ENCODE measurements at regions not wholly inside any gene's neighbourhood (a gene's known extent, or its start where the extent isn't known, plus 50 kb on each side); places are given as distances from the start of the nearest gene placed in this dataset.

DNA sequence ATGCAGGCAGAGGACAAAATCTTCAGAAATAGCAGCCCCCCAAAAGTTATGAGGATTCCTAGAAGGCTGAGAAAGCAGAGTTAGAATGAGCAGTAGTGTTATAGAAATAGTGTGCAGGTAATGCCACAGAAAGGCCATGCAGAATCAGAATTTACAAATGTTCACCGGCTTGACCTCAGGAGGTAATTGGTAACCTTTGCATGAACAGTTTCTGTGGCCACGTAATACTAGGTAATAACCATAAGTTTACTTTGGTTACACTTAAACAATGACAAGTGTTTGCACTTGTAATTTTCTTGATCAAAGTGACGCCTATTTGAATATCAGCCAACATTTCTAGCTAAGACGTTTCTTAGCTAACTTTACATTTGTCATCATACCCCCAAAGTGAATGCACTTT, 393.6 kb downstream of the GPAT3 start:
- POLR2A ChIA-PET = no interaction called here
- CTCF ChIA-PET = no interaction called here
- no peaks in the 10 kb centered on the region for H3K9me1 ChIP-seq (replicated peaks; ENCODE audit: control insufficient read depth, extremely low read depth, insufficient read depth, low read length)
- no peak overlapping the region for H3K4me2 ChIP-seq (ENCODE audit: insufficient read depth, low read length)
- H3K79me2 ChIP-seq (ENCODE audit: control insufficient read depth, insufficient read depth, low read length) = no peaks in the 10 kb centered on the region
- no peak for FAIRE-seq
- dilution Hi-C loops (cut with MboI; ENCODE audit: extremely low pct_ligation_motif_present, low sequenced_read_pairs) = no loop called here
- H3K27ac ChIP-seq (ENCODE audit: insufficient read depth, low read depth, low read length) = no peak overlapping the region
- no peaks in the 10 kb centered on the region for H3K36me3 ChIP-seq (ENCODE audit: control insufficient read depth in 2 of 2, extremely low read depth in 1 of 2, insufficient read depth in 2 of 2, low read length in 2 of 2)
- no peaks in the 10 kb centered on the region for H3K4me1 ChIP-seq (ENCODE audit: control insufficient read depth, extremely low read depth, insufficient read depth, low read length)
- H3K27me3 ChIP-seq (ENCODE audit: control insufficient read depth in 2 of 2, insufficient read depth in 2 of 2, low read length in 2 of 2) = no peaks in the 10 kb centered on the region
- no peak for TF ChIP-seq GATA2 (IDR thresholded peaks at IDR 0.05; ENCODE audit: insufficient read depth, insufficient read length, low read depth, low read length)
- TF ChIP-seq MYC (IDR thresholded peaks at IDR 0.05; ENCODE audit: low read depth, low read length) = no peak
- TF ChIP-seq EZH2 (IDR thresholded peaks at IDR 0.05; ENCODE audit: borderline replicate concordance, low read depth, low read length, severe bottlenecking) = no peak
- TF ChIP-seq, protein P1, sequence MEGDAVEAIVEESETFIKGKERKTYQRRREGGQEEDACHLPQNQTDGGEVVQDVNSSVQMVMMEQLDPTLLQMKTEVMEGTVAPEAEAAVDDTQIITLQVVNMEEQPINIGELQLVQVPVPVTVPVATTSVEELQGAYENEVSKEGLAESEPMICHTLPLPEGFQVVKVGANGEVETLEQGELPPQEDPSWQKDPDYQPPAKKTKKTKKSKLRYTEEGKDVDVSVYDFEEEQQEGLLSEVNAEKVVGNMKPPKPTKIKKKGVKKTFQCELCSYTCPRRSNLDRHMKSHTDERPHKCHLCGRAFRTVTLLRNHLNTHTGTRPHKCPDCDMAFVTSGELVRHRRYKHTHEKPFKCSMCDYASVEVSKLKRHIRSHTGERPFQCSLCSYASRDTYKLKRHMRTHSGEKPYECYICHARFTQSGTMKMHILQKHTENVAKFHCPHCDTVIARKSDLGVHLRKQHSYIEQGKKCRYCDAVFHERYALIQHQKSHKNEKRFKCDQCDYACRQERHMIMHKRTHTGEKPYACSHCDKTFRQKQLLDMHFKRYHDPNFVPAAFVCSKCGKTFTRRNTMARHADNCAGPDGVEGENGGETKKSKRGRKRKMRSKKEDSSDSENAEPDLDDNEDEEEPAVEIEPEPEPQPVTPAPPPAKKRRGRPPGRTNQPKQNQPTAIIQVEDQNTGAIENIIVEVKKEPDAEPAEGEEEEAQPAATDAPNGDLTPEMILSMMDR (IDR thresholded peaks at IDR 0.05; ENCODE audit: extremely low read depth in 1 of 2, insufficient read depth in 1 of 2, low read depth in 1 of 2, low read length in 2 of 2) = no peak
- TF ChIP-seq JUN (IDR thresholded peaks at IDR 0.05; ENCODE audit: borderline replicate concordance, insufficient read depth, insufficient read length, low read depth) = no peak
- TF ChIP-seq, protein P2, sequence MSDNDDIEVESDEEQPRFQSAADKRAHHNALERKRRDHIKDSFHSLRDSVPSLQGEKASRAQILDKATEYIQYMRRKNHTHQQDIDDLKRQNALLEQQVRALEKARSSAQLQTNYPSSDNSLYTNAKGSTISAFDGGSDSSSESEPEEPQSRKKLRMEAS (IDR thresholded peaks at IDR 0.05; ENCODE audit: insufficient read depth, insufficient read length) = no peak
- no peak for TF ChIP-seq POLR2AphosphoS5 (IDR thresholded peaks at IDR 0.05; ENCODE audit: insufficient read depth, low read depth, low read length)
- TF ChIP-seq POLR2A (IDR thresholded peaks at IDR 0.05; ENCODE audit: low read depth, low read length) = no peak
- TF ChIP-seq FOS (IDR thresholded peaks at IDR 0.05; ENCODE audit: borderline replicate concordance, insufficient read depth, low read length) = no peak
- no peak overlapping the region for H3K4me3 ChIP-seq (replicated peaks in 1 of 3; ENCODE audit: insufficient read depth in 1 of 3, low read depth in 1 of 3, low read length in 3 of 3)
- H3K9ac ChIP-seq (replicated peaks; ENCODE audit: extremely low read depth, insufficient read depth, low read length) = no peak overlapping the region
- intact Hi-C loops (cut with micrococcal nuclease) = no loop called here
- no peaks in the 10 kb centered on the region for H4K20me1 ChIP-seq (replicated peaks; ENCODE audit: control insufficient read depth, extremely low read depth, insufficient read depth, low read length)
- no peak for DNase-seq (ENCODE audit: low read depth, low spot score)
- no TSS peak for BruUV-seq (replicated peaks)
- no peak overlapping the region for H2AFZ ChIP-seq (ENCODE audit: low read depth, low read length)
- H3K9me3 ChIP-seq (replicated peaks; ENCODE audit: control insufficient read depth, insufficient read depth, low read length) = no peaks in the 10 kb centered on the region
